ENCODE measurements at regions not wholly inside any gene's neighbourhood (a gene's known extent, or its start where the extent isn't known, plus 50 kb on each side); places are given as distances from the start of the nearest gene placed in this dataset.

GRCh38 chr13:30037766-30038165 lies 187.3 kb upstream of the UBL3 start:
- no peak for TF ChIP-seq EZH2 (IDR thresholded peaks at IDR 0.05; ENCODE audit: low read length, missing control alignments)
- no peak for TF ChIP-seq CTCF (conservative IDR thresholded peaks at IDR 0.05 in 1 of 2, IDR thresholded peaks at IDR 0.05 in 1 of 2; ENCODE audit: low read depth in 1 of 2, low read length in 2 of 2)
- DNase-seq (ENCODE audit: low read depth in 2 of 2) = peak; percentile 52 to 74
- Histone ChIP-seq H2AFZ (ENCODE audit: low read length) (no peak overlapping the region), H3K79me2 (ENCODE audit: control insufficient read depth, insufficient read depth, low read length) (no peaks in the 10 kb centered on the region), H3K4me1 (ENCODE audit: control insufficient read depth, extremely low read depth, insufficient read depth, low read length) (peaks cover 15% of the 10 kb centered on the region), H3K4me3 (replicated peaks in 1 of 4; ENCODE audit: control extremely low read depth in 1 of 4, insufficient read depth in 1 of 4, low read depth in 3 of 4, low read length in 4 of 4) (no peak overlapping the region), H3K36me3 (ENCODE audit: control insufficient read depth, insufficient read depth, low read length) (no peaks in the 10 kb centered on the region), H3K27me3 (ENCODE audit: control insufficient read depth, insufficient read depth, low read length) (no peaks in the 10 kb centered on the region), H3K4me2 (ENCODE audit: extremely low read depth, insufficient read depth, low read length) (no peak overlapping the region), H4K20me1 (ENCODE audit: control insufficient read depth, extremely low read depth, insufficient read depth, low read length) (no peaks in the 10 kb centered on the region), H3K27ac (ENCODE audit: insufficient read depth, low read length) (no peak overlapping the region), H3K9ac (ENCODE audit: insufficient read depth, low read length) (no peak overlapping the region), H3K9me3 (ENCODE audit: control insufficient read depth, insufficient read depth, low read depth, low read length) (no peaks in the 10 kb centered on the region)

GRCh38 chr13:30037306-30037705 lies 186.9 kb upstream of the UBL3 start:
- no peak overlapping the region for H3K4me2 ChIP-seq (ENCODE audit: extremely low read depth, insufficient read depth, low read length)

GRCh38 chr13:30034458-30034795 lies 184.0 kb upstream of the UBL3 start:
- Histone ChIP-seq H3K9me3 (ENCODE audit: control insufficient read depth, insufficient read depth, low read depth, low read length) (no peaks in the 10 kb centered on the region), H3K36me3 (ENCODE audit: control insufficient read depth, insufficient read depth, low read length) (no peaks in the 10 kb centered on the region), H3K79me2 (ENCODE audit: control insufficient read depth, insufficient read depth, low read length) (no peaks in the 10 kb centered on the region), H3K9ac (ENCODE audit: insufficient read depth, low read length) (no peak overlapping the region), H2AFZ (ENCODE audit: low read length) (no peak overlapping the region), H4K20me1 (ENCODE audit: control insufficient read depth, extremely low read depth, insufficient read depth, low read length) (no peaks in the 10 kb centered on the region), H3K27me3 (ENCODE audit: control insufficient read depth, insufficient read depth, low read length) (no peaks in the 10 kb centered on the region), H3K27ac (ENCODE audit: insufficient read depth, low read length) (peak overlapping the region; percentile 63), H3K4me1 (ENCODE audit: control insufficient read depth, extremely low read depth, insufficient read depth, low read length) (peaks cover 15% of the 10 kb centered on the region), H3K4me3 (replicated peaks in 1 of 4; ENCODE audit: control extremely low read depth in 1 of 4, insufficient read depth in 1 of 4, low read depth in 3 of 4, low read length in 4 of 4) (no peak overlapping the region), H3K4me2 (ENCODE audit: extremely low read depth, insufficient read depth, low read length) (no peak overlapping the region)
- peak; percentile 24 to 25 for DNase-seq (ENCODE audit: low read depth in 2 of 2)
- no peak for TF ChIP-seq EZH2 (IDR thresholded peaks at IDR 0.05; ENCODE audit: low read length, missing control alignments)
- no peak for TF ChIP-seq CTCF (conservative IDR thresholded peaks at IDR 0.05 in 1 of 2, IDR thresholded peaks at IDR 0.05 in 1 of 2; ENCODE audit: low read depth in 1 of 2, low read length in 2 of 2)

More at GRCh38 chr13:30037306-30037705, 186.9 kb upstream of the UBL3 start:
- H3K9ac ChIP-seq (ENCODE audit: insufficient read depth, low read length) = no peak overlapping the region
- no peaks in the 10 kb centered on the region for H3K36me3 ChIP-seq (ENCODE audit: control insufficient read depth, insufficient read depth, low read length)
- H3K79me2 ChIP-seq (ENCODE audit: control insufficient read depth, insufficient read depth, low read length) = no peaks in the 10 kb centered on the region
- no peak overlapping the region for H3K27ac ChIP-seq (ENCODE audit: insufficient read depth, low read length)
- H4K20me1 ChIP-seq (ENCODE audit: control insufficient read depth, extremely low read depth, insufficient read depth, low read length) = no peaks in the 10 kb centered on the region
- H3K4me1 ChIP-seq (ENCODE audit: control insufficient read depth, extremely low read depth, insufficient read depth, low read length) = peaks cover 15% of the 10 kb centered on the region
- no peak overlapping the region for H2AFZ ChIP-seq (ENCODE audit: low read length)
- no peaks in the 10 kb centered on the region for H3K27me3 ChIP-seq (ENCODE audit: control insufficient read depth, insufficient read depth, low read length)
- peak in 1 of 2 donors; percentile 23 for DNase-seq (ENCODE audit: low read depth in 2 of 2)
- H3K9me3 ChIP-seq (ENCODE audit: control insufficient read depth, insufficient read depth, low read depth, low read length) = no peaks in the 10 kb centered on the region
- H3K4me3 ChIP-seq (replicated peaks in 1 of 4; ENCODE audit: control extremely low read depth in 1 of 4, insufficient read depth in 1 of 4, low read depth in 3 of 4, low read length in 4 of 4) = no peak overlapping the region
- TF ChIP-seq EZH2 (IDR thresholded peaks at IDR 0.05; ENCODE audit: low read length, missing control alignments) (no peak), CTCF (conservative IDR thresholded peaks at IDR 0.05 in 1 of 2, IDR thresholded peaks at IDR 0.05 in 1 of 2; ENCODE audit: low read depth in 1 of 2, low read length in 2 of 2) (no peak)

Data from fibroblast of lung (primary cell).